NCI-H526 (cell line): ENCODE measurements at regions not wholly inside any gene's neighbourhood (a gene's known extent, or its start where the extent isn't known, plus 50 kb on each side); places are given as distances from the start of the nearest gene placed in this dataset.
"Not testable (repeated sequence)": the region's sequence is repeated elsewhere in the genome, so short reads cannot be mapped to it uniquely, and the experiment has no call there.

Experiments
- DNase-seq, 2 experiments: peaks; one replicate each; lab custom pipeline; 2025; lab: John Stamatoyannopoulos, UW

GRCh38 chr15:38002883-38003477 lies 68.5 kb downstream of the TMCO5A start:
- DNase-seq: peak; percentile 32 to 66

GRCh38 chr15:38004218-38004861 lies 69.9 kb downstream of the TMCO5A start:
- DNase-seq: no peak

GRCh38 chr15:38005953-38006808 lies 71.7 kb downstream of the TMCO5A start:
- DNase-seq: no peak

GRCh38 chr15:38010395-38010794 lies 76.0 kb downstream of the TMCO5A start:
- no peak for DNase-seq

GRCh38 chr15:38012894-38013293 lies 78.5 kb downstream of the TMCO5A start:
- DNase-seq: no peak

- DNase-seq: no peak
These were observed 83.3 kb downstream of the TMCO5A start for GRCh38 chr15:38017721-38018120.

GRCh38 chr15:38019066-38019465 lies 84.6 kb downstream of the TMCO5A start:
- DNase-seq: no peak

- DNase-seq: no peak
These were observed 86.8 kb downstream of the TMCO5A start for GRCh38 chr15:38021259-38021658.

GRCh38 chr15:38024293-38025091 lies 90.1 kb downstream of the TMCO5A start:
- no peak for DNase-seq

- DNase-seq: not testable (repeated sequence)
These were observed 91.2 kb downstream of the TMCO5A start for GRCh38 chr15:38025656-38026055.

- DNase-seq: no peak
These were observed 94.4 kb downstream of the TMCO5A start for GRCh38 chr15:38028869-38029268.

- no peak for DNase-seq
These were observed 95.3 kb downstream of the TMCO5A start for GRCh38 chr15:38029736-38030135.

GRCh38 chr15:38030609-38031008 lies 96.2 kb downstream of the TMCO5A start:
- DNase-seq: no peak

GRCh38 chr15:38035701-38036100 lies 101.3 kb downstream of the TMCO5A start:
- no peak for DNase-seq

GRCh38 chr15:38036790-38037338 lies 102.4 kb downstream of the TMCO5A start:
- no peak for DNase-seq

- DNase-seq: no peak
These were observed 104.4 kb downstream of the TMCO5A start for GRCh38 chr15:38038659-38039442.

GRCh38 chr15:38040615-38041014 lies 106.2 kb downstream of the TMCO5A start:
- no peak for DNase-seq

GRCh38 chr15:38041576-38041975 lies 107.1 kb downstream of the TMCO5A start:
- peak; percentile 8 to 23 for DNase-seq

GRCh38 chr15:38042211-38042610 lies 107.8 kb downstream of the TMCO5A start:
- no peak for DNase-seq

GRCh38 chr15:38042707-38043445 lies 108.4 kb downstream of the TMCO5A start:
- DNase-seq: no peak
